Activated CD4-positive, CD25-positive, alpha-beta regulatory T cell treated with anti-CD3 and anti-CD28 coated beads, Interleukin-2, amount 50 U/mL, for 24 hours (primary cell): ENCODE measurements at regions not wholly inside any gene's neighbourhood (a gene's known extent, or its start where the extent isn't known, plus 50 kb on each side); places are given as distances from the start of the nearest gene placed in this dataset.

Experiments
- ATAC-seq, 2 donors: fragments of 150-1000 bp; cut with Tn5 transposase; one replicate each; pipeline ENCODE4 v1.10.0; 2021; ENCODE audit warnings: mild to moderate bottlenecking in 1 of 2, moderate library complexity in 1 of 2

DNA sequence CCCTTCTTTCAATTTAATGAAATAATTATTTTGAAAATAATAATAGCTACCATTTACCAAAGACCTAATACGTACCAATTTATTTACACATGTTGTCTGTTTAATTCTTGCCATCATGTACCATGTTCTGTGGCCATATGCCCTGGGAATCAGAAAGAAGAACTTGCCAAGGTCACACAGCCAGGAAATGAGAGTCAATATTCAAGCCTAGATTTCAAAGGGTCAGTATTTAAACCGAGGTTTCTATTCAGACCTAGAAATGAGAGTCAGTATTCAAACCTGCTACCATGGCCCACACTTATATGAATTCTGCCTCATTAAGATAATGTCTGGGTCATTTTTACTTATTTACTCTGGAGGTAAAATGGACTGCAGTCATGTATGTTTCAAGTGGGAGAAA, 103.6 kb upstream of the TBL1XR1 start:
- no peak for ATAC-seq

DNA sequence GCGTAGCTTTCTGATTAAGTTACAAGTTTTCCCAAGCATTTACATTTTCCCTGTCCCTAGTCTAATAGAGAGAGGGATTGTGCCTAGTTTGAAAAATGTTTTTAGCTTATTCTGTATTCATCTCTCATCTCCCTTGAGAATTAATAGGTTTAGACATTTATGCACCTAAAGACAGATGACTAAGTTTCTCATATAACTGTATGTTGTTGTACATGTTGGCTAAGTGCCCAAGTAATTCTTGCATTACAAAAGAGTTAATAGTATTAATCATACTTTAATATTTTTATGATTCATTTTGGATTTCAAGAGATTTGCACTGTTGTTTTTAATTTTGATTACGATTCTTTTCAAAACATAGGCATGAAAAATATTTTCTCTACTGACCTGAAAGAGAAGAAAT, 109.0 kb upstream of the TBL1XR1 start:
- no peak for ATAC-seq

DNA sequence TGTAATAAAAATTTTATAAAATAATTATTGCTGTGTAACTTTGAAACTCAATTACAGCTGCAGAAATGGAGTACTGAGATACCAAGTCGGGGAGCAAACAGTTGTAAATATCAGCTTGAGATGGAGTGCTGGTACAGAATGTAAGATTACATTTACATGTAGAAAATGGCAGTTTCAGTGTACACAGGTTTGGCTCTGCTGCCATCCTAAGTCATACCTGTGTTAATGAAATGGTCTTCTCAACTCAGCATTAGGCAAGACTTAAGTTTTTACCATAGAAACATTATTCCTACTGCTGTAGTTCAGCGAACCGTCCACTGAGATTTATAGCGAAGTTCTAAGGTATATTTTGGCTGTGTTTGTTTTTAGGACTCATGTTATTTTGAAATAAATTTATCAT, 110.1 kb upstream of the TBL1XR1 start:
- ATAC-seq = no peak

DNA sequence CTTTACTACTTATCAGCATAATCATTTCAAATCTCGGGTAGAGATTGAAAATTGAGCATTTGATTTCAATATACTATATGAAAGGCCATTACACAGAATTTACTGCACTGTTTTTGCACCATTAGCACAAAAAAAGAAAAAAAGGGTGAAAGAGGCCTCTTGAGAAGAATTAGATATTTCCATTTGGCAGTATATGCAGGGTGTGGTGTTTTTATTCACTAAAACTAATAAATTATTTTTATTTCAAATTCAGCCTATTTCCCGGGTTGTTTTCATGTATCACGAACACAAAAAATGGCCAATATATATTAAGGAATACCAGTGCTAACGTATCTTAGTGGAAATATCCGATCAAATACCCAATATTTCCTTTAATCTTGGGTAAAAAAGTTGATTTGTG, 110.5 kb upstream of the TBL1XR1 start:
- no peak for ATAC-seq

DNA sequence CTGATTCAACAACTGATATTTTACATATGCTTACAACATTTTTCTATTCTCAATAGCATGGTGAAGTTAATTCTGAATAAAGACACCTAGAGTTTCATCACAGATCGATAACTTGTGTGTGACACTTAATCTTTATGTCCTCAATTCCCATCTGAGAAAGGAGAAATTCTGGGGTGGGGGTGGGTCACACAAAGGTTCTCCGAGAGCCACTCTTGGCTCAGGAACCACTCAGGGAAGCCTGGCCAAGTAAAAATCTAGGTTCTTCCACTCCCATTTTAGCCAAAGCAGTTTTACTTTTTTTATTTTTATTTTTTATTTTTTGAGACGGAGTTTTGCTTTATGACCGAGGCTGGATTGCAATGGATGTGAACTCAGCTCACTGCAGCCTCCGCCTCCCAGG, 111.0 kb upstream of the TBL1XR1 start:
- no peak for ATAC-seq

DNA sequence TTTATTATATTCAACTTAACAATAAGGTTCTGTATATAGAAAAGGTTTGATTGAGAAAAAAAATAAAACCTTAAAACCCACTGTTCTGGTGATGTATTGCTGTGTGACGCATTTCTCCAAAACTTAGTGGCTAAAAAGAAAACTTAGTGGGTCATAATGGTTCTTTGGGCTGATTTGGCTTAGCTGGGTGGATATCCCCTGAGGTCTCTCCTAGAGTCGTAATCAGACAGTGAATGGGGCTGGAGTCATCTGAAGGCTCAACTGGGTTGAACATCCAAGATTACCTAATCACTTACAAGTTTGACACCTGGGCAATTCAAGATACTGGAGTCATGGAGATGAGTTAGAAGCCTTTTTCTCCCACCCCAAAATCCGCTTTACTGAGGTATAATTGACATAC, 111.6 kb upstream of the TBL1XR1 start:
- peak in 1 of 2 donors; percentile 13 for ATAC-seq

DNA sequence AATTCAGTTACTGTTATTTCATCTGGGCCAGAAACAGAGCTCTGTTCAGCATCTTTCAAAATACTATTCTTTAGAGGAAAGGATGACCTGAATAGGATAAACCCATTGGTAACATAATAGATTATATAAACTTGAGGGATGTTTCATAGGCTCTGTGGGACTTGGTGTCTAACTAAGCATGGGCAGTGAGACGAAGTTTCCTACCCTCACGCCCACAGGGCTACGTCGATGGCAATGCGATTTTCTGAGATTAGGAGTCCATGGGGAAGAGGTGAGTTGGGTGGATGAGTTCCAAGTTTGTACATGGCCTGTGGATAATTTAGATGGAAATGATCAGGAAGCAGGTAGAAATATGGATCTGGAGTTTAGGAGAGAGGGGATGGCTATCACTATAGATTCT, 115.2 kb upstream of the TBL1XR1 start:
- no peak for ATAC-seq

DNA sequence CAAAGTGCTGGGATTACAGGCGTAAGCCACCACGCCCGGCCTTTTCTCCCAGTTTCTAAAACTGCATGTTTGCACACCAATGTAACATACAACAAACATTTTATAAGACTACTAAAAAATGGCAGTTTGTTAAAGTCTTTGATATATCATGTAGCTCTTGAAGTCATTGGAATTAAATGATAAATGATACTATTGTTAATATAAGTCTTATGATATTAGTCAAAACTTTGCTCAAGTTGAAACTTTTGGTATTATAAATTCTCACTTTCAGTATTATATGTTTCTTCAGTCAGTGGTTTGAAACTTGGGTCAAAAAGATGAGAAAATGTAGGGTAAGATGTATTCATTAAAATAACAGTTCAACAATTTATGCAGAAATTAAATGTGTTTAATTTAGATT, 117.6 kb upstream of the TBL1XR1 start:
- peak; percentile 81 to 82 for ATAC-seq

DNA sequence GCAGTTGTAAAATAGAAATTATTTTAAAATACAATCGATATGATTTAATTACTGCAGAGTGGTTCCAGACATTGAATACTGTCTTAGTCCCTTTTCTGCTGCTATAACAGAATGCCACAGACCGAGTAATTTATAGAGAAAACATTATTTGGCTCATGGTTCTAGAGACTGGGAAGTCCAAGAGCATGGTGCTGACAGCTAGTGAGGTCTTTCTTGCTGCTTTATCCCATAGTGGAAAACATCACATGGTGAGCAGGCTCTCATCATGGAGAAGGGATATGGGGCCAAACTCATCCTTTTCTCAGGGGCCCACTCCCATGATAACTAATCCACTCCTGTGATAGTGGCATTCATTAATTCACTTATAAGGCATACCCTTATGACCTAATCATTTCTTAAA, 120.0 kb upstream of the TBL1XR1 start:
- ATAC-seq = no peak

DNA sequence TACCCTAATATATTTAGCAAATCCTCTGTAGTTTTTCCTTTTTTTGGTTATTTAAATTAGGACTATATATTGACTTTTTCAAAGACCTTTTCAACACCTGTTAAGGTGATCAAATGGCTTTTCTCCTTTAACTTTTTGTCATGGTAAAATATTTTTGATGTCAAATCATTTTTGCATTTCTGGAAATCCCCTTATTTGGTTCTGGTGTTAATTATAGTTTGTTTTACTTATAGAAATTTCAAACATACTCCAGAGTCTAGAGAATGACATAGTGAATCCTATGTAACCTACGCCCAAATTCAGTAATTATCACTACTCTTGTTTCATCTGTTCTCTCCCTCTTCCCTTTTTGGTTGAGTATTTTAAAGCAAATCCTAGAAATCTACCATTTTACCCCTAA, 121.3 kb upstream of the TBL1XR1 start:
- ATAC-seq = no peak

DNA sequence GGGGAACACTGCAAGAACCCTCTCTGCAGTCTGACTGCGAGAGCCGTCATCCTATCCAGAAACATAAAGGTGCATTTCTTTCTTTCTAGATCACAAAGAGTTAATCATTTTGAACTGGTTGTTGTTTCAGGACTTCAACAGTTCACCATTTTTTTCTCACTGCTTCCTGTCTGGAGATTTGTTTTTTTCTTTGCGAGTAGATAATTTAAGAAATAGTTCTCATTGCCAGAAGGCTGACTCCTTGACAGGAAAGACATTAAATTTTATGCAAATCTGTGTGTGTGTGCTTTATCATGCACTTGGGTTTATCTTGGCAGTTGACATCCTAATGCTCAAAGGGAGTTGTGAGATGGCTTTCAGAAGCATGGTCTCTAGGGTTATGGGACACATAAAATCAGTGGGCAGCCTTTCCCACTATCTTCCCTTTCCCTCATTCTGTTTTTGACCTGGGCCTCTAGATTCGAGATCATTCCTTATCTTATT, 123.5 kb upstream of the TBL1XR1 start:
- peak in 1 of 2 donors; percentile 41 for ATAC-seq

DNA sequence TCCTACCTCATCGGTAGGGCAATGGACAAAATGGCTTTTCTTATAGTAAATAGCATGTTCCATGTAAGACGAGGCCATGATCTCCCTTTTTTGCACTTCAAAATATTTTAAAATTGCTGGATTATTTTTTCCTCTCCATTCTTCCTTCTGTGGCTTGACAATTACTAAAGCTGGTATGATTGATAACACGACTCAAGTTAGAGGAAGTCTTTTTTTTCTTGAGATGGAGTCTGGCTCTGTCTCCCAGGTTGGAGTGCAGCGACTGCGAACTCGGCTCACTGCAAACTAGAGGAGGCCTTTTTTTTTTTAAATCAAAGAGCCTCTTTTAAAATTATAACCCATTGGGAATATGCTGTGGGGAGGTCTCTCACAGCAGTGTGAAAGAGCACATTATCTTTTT, 124.5 kb upstream of the TBL1XR1 start:
- no peak for ATAC-seq

DNA sequence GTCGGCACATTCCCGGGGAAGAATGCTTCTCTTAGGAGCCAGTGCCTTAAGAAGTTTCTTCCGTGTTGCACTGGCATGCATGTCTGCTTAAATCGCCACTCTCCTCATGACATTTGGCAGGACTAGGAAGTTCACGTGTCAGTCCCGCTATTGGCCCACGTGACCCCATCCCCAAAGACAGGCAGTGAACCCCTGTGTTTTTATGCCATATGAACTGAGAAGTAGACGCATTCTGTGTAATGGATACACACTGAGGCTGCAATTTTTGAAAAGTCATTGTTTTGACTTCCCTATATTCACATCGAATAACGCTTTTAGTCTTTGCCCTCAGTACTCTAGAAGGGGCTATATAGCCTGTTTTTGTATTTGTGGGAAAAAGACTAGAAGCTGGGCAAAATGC, 125.6 kb upstream of the TBL1XR1 start:
- ATAC-seq = no peak

DNA sequence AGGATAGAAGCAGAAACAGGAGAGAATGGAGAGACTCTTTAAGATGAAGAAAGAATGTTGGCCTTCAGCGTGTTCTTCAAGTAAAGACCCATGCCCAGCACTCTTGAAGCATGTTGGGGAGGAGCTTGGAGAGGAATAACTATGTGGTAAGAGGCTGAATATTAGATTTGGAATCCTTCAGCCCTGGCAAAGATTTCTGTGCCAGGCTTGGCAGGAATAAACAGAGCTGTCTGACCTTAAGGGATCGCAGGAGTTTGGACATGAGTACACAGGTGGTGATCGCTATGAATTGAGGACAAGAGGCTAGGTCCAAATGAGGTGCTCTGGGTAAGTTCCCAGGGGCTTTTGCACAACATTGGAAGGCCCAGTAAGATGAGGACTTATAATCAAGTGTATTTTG, 132.6 kb upstream of the TBL1XR1 start:
- ATAC-seq = no peak

DNA sequence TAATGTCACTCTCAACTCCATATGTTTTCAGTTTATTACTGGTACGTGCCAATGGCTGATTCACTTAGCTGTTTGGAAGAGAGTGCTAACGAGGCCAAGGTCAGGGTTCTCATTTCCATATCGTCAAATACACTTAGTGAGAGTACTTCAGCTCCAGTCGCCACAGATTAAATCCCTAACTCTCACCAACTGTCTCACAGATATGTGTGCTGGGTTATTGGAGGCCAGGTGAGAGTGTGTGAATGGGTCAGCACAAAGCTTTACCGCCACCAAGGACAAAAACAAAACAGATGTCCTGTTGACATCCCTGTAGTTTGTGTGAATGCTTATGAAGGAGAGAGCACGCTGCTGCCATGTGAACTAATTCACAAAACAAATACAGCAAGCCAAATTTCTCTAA, 133.5 kb upstream of the TBL1XR1 start:
- ATAC-seq = no peak

DNA sequence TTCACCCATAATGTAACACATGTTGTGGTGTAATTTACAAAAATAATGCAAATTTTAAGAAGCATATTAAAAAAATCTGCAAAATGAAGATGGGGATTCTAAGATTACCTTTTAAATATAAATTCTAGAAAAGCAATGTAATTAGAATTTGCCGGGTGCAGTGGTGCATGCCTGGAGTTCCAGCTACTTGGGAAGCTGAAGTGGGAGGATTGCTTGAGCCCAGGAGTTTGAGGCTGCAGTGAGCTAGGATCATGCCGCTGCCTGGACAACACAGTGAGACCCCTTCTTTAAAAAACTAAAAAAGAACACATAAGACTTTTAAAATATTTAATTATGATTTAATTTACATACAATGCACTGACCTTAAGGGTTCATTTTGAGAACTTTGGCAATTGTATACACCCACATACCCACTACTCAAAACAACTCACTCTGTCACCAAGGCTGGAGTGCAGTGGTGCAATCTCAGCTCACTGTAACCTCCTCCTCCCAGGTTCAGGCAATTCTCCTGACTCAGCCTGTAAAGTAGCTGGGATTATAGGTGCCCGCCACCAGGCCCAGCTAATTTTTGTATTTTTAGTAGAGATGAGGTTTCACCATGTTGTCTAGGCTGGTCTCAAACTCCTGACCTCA, 134.0 kb upstream of the TBL1XR1 start:
- no peak for ATAC-seq

DNA sequence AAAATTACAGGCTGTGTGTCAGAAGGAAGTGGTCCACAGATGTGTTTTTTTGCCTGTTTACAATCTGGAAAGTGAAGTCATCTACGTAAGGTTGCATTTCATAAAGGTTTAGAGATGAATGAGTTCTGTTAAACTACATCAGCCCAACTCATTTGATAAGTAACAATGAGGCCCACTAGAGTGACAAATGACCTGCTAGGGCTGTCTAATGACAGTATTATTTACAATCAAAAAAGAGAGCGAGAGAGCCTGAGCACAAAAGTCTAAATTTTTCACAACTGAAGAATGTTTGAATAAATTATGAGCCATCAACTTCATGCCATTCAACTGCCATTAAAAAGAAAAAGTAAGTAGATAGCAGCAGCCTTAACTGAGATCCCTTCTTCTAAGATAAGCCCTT, 135.7 kb upstream of the TBL1XR1 start:
- ATAC-seq = peak in 1 of 2 donors; percentile 8

DNA sequence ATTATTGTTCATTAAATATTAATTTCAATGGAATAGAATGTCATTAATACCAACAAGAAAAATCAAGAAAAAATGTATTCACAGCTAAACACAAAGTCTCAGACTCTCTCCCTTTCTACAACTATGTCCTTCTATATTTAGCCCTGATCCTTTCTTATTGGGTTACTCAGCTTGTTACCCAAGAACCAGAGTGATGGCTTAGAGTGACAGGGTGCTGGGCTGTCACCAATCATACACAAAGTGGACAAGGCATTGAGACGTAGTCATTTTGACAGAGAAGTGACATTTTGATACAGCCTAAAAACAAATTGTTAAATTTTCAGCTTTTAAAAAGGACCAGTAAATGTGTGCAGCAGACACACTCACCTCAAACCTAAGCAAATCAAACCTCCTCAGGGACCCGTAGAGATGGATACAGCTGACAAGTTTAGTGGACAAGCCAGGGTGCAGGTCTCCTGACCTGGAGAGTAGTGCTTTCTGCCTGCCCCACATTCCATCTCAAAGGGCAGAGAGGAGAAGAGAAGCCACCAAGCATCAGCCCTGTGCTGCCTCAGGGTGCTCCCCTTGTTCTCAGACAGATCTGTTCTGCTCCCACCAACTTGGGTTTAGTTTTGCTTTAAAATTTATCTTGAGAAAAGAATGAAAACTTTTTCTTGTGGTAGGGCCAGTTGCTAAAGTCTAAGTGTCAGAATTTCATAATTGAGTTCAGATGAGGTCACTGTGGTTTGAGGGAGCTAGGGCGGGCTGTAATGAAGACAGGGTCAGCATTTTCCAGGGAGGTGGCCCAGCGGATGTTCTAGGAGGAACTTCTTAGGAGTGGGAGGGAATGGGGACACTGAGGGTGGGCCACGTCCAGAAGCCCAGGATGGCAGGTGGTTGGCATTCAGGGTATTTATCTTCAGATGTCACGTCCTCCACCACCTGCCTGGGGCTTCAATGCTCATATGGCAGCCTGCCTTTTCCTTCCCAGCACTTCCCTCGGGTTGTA, 136.5 kb upstream of the TBL1XR1 start:
- no peak for ATAC-seq

DNA sequence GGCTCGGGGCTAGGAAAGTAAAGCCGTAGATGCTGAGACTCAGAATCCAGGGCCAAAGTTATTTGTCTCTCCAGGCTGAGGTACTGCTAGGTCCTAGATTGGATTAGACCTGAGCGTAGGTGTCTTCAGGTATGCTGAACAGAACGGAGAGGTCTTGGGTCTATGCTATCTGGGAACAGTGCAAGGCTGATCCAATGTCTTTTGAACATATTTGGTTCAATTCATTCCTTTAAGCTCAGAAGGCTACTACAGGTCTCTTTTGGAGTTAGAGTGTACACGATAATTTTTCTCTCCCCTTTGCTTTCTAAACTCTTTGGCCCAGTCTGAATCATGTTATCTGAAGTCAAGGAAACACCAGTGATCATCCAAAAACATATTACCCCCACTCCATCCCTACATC, 137.5 kb upstream of the TBL1XR1 start:
- no peak for ATAC-seq

DNA sequence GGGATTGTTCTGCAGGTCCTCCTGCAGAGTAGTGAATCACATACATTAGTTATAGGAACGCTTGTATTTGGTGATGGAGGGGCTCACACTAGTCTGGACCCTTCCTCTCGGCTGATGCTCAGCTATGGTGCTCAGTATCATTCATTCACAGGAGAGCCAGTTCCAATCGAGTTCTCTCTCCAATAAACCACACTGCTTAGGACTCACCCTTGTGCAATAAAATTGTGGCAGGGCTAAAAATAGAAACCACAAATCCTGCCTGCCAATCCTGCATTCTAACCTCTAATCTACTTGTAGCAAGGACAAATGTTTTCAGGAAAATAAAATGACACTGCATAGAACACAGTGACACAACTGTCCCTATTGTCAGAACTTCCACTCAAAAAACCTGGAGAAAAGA, 138.4 kb upstream of the TBL1XR1 start:
- ATAC-seq = no peak

DNA sequence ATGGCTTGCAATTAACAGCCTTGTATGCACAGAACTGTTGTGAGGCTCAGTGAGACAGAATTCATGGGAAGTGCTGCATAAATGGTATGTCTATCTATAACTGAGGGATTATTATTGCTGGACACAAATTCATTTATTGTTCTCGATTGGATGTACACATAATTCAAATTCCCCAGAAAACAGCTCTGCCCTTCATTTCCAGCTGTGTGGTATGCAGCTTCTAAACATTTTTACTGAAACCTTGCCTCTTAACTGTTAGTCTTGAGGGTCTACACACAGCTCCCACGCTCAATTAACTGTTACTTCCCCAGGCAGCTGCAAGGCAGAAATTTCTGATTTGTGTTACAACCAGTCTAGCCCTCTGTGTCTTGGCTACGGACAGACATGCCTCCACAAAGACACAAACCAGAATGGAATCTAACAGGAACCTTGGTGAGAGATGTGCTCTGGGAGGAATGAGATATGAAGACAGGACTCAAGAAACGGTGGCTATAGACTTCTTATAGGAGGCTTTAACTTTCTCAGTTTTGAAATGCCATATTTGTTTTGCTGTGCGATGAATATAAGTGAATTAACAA, 139.7 kb upstream of the TBL1XR1 start:
- ATAC-seq = no peak

DNA sequence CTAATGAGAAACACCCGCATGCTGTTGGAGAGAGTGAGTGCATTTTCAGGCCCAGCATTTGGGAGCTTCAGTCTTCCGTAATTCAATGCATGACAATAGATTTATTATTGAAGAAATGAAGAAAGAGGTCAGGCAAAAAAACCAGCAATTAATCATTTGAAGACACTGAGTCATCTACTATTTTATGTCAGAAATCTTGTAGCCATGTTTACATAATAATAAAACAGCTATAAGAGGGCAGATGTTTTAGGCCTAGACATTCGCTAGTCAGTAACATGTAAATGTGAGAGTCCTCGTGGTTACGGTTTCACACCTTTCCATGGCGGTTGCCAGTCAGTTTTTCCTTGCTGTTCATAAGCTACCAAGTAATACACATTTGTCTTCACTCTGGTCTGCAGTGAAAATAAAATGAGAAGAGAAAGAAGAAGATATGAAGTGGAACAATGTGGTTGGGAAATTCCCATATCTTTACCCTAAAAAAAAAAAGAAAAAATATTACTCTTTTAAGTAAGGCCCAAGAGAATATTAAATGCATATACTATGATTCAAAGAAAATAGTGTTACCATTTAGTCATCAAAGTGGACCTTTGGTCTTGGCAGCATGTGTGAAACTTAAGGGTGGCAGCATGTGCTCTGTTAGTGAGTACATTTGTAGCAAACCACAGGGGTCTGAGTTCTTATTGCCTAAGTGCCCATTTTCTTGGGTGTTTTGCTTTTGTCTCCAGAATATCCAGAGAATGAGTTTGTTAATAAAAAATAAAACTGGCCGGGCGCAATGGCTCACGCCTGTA, 140.5 kb upstream of the TBL1XR1 start:
- ATAC-seq = peak; percentile 88 to 93

DNA sequence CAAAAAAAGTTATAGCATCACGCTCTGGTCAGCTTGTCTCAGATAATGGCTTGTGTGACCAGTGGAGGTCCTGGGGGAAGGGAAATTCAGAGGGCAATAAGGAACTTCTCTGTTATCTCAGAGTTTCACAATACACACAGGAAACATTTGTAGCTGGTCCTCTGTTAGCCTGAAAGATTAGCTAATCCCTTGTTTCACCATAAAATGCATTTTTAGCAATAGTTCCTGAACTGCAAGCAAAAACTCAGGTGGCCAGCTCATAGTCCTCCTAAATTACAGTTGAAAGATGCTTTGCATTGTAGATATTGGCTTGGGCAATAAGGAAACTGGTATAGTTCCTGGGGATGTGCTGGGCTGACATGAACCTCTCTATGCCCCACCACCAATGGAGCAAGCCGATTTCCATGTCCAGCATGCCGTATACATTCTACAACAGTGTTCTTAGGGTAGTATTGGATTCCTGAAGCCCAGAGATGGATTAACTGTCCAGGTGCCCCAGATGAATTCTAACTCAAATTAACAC, 141.5 kb upstream of the TBL1XR1 start:
- no peak for ATAC-seq
